HCT116 (cell line): ENCODE measurements at regions not wholly inside any gene's neighbourhood (a gene's known extent, or its start where the extent isn't known, plus 50 kb on each side); places are given as distances from the start of the nearest gene placed in this dataset.

ENCODE experiments used
- ATAC-seq: fragments of 200-7000 bp; cut with Tn5 transposase; 2 replicates; pipeline ENCODE4 v1.9.1; 2020; ENCODE audit warnings: mild to moderate bottlenecking, moderate library complexity
- BruUV-seq: library from RNA; stranded (reverse); fragments of 400-500 nt; replicated peaks from 2 replicates; lab custom pipeline; 2021; lab: Mats Ljungman, UMichigan
- CTCF ChIA-PET: fragments of 300-600 bp; sonication (Branson Sonifier 250); formaldehyde crosslinking; loops from one replicate; lab custom pipeline; 2021; ENCODE audit warnings: antibody characterized with exemption; lab: Charles Lee
- POLR2A ChIA-PET: fragments of 300-600, 350-600 bp; sonication (Branson Sonifier 250); formaldehyde crosslinking; loops from one replicate; lab custom pipeline; 2021; ENCODE audit warnings: antibody characterized with exemption; lab: Charles Lee
- RAD21 ChIA-PET, 2 experiments: fragments of 300-600 bp; sonication (Branson Sonifier 250); formaldehyde crosslinking; loops; one replicate each; lab custom pipeline; 2023; ENCODE audit warnings: low total read pairs in 2 of 2; ENCODE audit not compliant: uncharacterized antibody in 2 of 2, unreplicated experiment in 2 of 2, low non-redundant PET in 1 of 2; lab: Charles Lee
- DNase-seq: peaks from one replicate; pipeline ENCODE4 v3.0.0-alpha.2; 2010; ENCODE audit warnings: low read depth, low spot score
- H2AFZ ChIP-seq: fragments of 200-600 bp; shearing (Covaris generic), sonication (generic); 2 replicates; pipeline ENCODE4 v1.6.1; 2017; ENCODE audit warnings: low read depth, mixed run types, mixed read lengths, antibody characterized with exemption, low read length; ENCODE audit not compliant: poor library complexity, severe bottlenecking
- H3K27ac ChIP-seq: 2 replicates; pipeline ENCODE4 v1.5.1; 2012; ENCODE audit warnings: low read depth, low read length
- H3K27me3 ChIP-seq: fragments of 200-600 bp; sonication (generic); 2 replicates; pipeline ENCODE4 v1.6.1; 2016; ENCODE audit warnings: mixed run types, low read length, mixed read lengths; ENCODE audit not compliant: insufficient read depth
- H3K36me3 ChIP-seq, 2 experiments: fragments of 200-500 bp in 1 of 2; fragments of 200-600 bp in 1 of 2; sonication (Bioruptor generic) in 1 of 2; sonication (generic) in 1 of 2; 2 replicates each; pipeline versions ENCODE4 v1.5.1 to v1.6.1; 2014 to 2016; ENCODE audit warnings: low read length in 2 of 2, inconsistent platforms in 1 of 2, mixed read lengths in 1 of 2, mixed run types in 1 of 2; ENCODE audit not compliant: insufficient read depth in 2 of 2, control insufficient read depth in 1 of 2
- H3K4me1 ChIP-seq, 2 experiments: fragments of 200-600 bp in 1 of 2; sonication (generic) in 1 of 2; 2 replicates each; pipeline versions ENCODE4 v1.5.1 to v1.6.1; 2012 to 2017; ENCODE audit warnings: low read length in 2 of 2, inconsistent platforms in 1 of 2, mild to moderate bottlenecking in 1 of 2, mixed read lengths in 1 of 2, mixed run types in 1 of 2, moderate library complexity in 1 of 2; ENCODE audit not compliant: insufficient read depth in 2 of 2, control insufficient read depth in 1 of 2
- H3K4me2 ChIP-seq: fragments of 200-600 bp; sonication (generic); 2 replicates; pipeline ENCODE4 v1.6.1; 2017; ENCODE audit warnings: mixed run types, low read length, mixed read lengths
- H3K4me3 ChIP-seq, 2 experiments: fragments of 200-600 bp in 1 of 2; sonication (generic) in 1 of 2; replicated peaks in 1 of 2; 2 replicates each; pipeline ENCODE4 v1.5.1; 2011 to 2016; ENCODE audit warnings: low read length in 2 of 2, control low read depth in 1 of 2, low read depth in 1 of 2, mild to moderate bottlenecking in 1 of 2, mixed read lengths in 1 of 2, mixed run types in 1 of 2
- H3K79me2 ChIP-seq: fragments of 200-600 bp; sonication (generic); 2 replicates; pipeline ENCODE4 v1.6.1; 2017; ENCODE audit warnings: mild to moderate bottlenecking, mixed run types, low read length, moderate library complexity, mixed read lengths; ENCODE audit not compliant: insufficient read depth
- H3K9ac ChIP-seq: fragments of 200-600 bp; sonication (generic); 2 replicates; pipeline ENCODE4 v1.6.1; 2016; ENCODE audit warnings: low read length, mixed read lengths
- H3K9me2 ChIP-seq: fragments of 200-600 bp; sonication (generic), shearing (Covaris generic); 2 replicates; pipeline ENCODE4 v1.6.1; 2017; ENCODE audit warnings: mixed run types, mild to moderate bottlenecking, moderate library complexity; ENCODE audit not compliant: insufficient read depth
- H3K9me3 ChIP-seq, 2 experiments: fragments of 200-500 bp in 1 of 2; fragments of 200-600 bp in 1 of 2; sonication (Bioruptor generic) in 1 of 2; sonication (generic) in 1 of 2; 2 replicates each; pipeline ENCODE4 v1.6.1; 2014 to 2017; ENCODE audit warnings: low read length in 2 of 2, mixed read lengths in 2 of 2, inconsistent platforms in 1 of 2, low read depth in 1 of 2, mild to moderate bottlenecking in 1 of 2, mixed run types in 1 of 2, moderate library complexity in 1 of 2; ENCODE audit not compliant: control insufficient read depth in 1 of 2, insufficient read depth in 1 of 2
- H4K20me1 ChIP-seq: fragments of 200-600 bp; sonication (generic), shearing (Covaris generic); 2 replicates; pipeline ENCODE4 v1.6.1; 2017; ENCODE audit warnings: mixed run types, mild to moderate bottlenecking, moderate library complexity; ENCODE audit not compliant: insufficient read depth
- EGR1 ChIP-seq: IDR thresholded peaks from 2 replicates; pipeline ENCODE4 v1.6.1; 2012; ENCODE audit warnings: low read depth
- ELF1 ChIP-seq: IDR thresholded peaks from 2 replicates; pipeline ENCODE4 v1.6.1; 2012; ENCODE audit warnings: low read depth, borderline replicate concordance
- EZH2phosphoT487 ChIP-seq: fragments of 200-600 bp; IDR thresholded peaks from 2 replicates; pipeline ENCODE4 v1.6.1; 2018; ENCODE audit warnings: antibody characterized with exemption, borderline replicate concordance
- POLR2A ChIP-seq: IDR thresholded peaks from 2 replicates; pipeline ENCODE4 v1.7.0; 2011; ENCODE audit warnings: borderline replicate concordance; ENCODE audit not compliant: insufficient read depth, insufficient read length; ENCODE audit errors: extremely low read depth
- POLR2AphosphoS5 ChIP-seq: IDR thresholded peaks from 2 replicates; pipeline ENCODE4 v1.6.1; 2011; ENCODE audit warnings: mild to moderate bottlenecking, low read depth, low read length, moderate library complexity
- SP1 ChIP-seq: IDR thresholded peaks from 2 replicates; pipeline ENCODE4 v1.6.1; 2012; ENCODE audit warnings: low read depth
- YY1 ChIP-seq: IDR thresholded peaks from 2 replicates; pipeline ENCODE4 v1.6.1; 2011; ENCODE audit warnings: low read length, low read depth, moderate library complexity, mild to moderate bottlenecking; ENCODE audit not compliant: insufficient replicate concordance; ENCODE audit errors: extremely low read depth
- intact Hi-C: fragments of 100-400 bp; cut with micrococcal nuclease; formaldehyde crosslinking; loops from 2 replicates; pipeline ENCODE4 v1.10.0; 2022
- TF ChIP-seq, protein P1 (sequence below): IDR thresholded peaks from 2 replicates; pipeline ENCODE4 v1.6.1; 2012
- TF ChIP-seq, protein P2 (sequence below): IDR thresholded peaks from 2 replicates; pipeline ENCODE4 v1.6.1; 2012; ENCODE audit warnings: low read depth
- TF ChIP-seq, protein P3 (sequence below): IDR thresholded peaks from 2 replicates; pipeline ENCODE4 v1.6.1; 2011; ENCODE audit warnings: mild to moderate bottlenecking, low read length, moderate library complexity; ENCODE audit not compliant: insufficient replicate concordance; ENCODE audit errors: extremely low read depth

DNA sequence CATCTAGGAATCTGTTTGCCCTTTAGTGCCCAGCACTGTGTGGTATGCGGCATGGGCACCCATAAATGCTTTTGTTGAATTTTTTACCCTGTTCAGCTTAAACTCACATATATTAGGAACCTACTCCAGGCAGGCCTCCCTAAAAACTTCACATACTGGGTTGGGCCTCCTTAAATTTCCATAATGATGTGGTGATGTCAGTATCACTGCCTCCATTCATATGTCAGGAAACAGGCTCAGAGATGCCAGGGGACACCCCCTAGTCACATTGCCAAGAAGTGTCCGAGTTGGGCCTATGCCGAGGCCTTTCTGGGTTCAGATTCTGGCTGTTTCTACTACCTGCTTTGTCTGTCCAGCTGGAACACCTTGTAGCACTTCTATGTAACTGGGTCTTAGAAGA lies 55.7 kb upstream of the RUNX3 start:
- RAD21 ChIA-PET, result interaction anchor here in 1 of 2 experiments (0.6 kb wide), 1 partner anchor 33 kb away, joined by 3 read pairs; no protein-coding TSS in a partner anchor
- Histone ChIP-seq H3K27me3 (no peaks in the 10 kb centered on the region), H3K9ac (no peak overlapping the region), H3K36me3 (no peaks in the 10 kb centered on the region), H4K20me1 (no peaks in the 10 kb centered on the region), H2AFZ (no peak overlapping the region), H3K4me1 (no peaks in the 10 kb centered on the region), H3K4me3 (no peak overlapping the region), H3K27ac (no peak overlapping the region), H3K9me3 (no peaks in the 10 kb centered on the region)
- no peak for DNase-seq
- intact Hi-C loops, result no loop called here
- CTCF ChIA-PET, result no interaction called here
- BruUV-seq, result no TSS peak
- TF ChIP-seq POLR2A (no peak), YY1 (no peak), EGR1 (no peak), SP1 (no peak), ELF1 (no peak), EZH2phosphoT487 (no peak), POLR2AphosphoS5 (no peak)
- TF ChIP-seq, protein P1, sequence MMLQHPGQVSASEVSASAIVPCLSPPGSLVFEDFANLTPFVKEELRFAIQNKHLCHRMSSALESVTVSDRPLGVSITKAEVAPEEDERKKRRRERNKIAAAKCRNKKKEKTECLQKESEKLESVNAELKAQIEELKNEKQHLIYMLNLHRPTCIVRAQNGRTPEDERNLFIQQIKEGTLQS, result no peak
- TF ChIP-seq, protein P2, sequence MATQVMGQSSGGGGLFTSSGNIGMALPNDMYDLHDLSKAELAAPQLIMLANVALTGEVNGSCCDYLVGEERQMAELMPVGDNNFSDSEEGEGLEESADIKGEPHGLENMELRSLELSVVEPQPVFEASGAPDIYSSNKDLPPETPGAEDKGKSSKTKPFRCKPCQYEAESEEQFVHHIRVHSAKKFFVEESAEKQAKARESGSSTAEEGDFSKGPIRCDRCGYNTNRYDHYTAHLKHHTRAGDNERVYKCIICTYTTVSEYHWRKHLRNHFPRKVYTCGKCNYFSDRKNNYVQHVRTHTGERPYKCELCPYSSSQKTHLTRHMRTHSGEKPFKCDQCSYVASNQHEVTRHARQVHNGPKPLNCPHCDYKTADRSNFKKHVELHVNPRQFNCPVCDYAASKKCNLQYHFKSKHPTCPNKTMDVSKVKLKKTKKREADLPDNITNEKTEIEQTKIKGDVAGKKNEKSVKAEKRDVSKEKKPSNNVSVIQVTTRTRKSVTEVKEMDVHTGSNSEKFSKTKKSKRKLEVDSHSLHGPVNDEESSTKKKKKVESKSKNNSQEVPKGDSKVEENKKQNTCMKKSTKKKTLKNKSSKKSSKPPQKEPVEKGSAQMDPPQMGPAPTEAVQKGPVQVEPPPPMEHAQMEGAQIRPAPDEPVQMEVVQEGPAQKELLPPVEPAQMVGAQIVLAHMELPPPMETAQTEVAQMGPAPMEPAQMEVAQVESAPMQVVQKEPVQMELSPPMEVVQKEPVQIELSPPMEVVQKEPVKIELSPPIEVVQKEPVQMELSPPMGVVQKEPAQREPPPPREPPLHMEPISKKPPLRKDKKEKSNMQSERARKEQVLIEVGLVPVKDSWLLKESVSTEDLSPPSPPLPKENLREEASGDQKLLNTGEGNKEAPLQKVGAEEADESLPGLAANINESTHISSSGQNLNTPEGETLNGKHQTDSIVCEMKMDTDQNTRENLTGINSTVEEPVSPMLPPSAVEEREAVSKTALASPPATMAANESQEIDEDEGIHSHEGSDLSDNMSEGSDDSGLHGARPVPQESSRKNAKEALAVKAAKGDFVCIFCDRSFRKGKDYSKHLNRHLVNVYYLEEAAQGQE, result no peak
- TF ChIP-seq, protein P3, sequence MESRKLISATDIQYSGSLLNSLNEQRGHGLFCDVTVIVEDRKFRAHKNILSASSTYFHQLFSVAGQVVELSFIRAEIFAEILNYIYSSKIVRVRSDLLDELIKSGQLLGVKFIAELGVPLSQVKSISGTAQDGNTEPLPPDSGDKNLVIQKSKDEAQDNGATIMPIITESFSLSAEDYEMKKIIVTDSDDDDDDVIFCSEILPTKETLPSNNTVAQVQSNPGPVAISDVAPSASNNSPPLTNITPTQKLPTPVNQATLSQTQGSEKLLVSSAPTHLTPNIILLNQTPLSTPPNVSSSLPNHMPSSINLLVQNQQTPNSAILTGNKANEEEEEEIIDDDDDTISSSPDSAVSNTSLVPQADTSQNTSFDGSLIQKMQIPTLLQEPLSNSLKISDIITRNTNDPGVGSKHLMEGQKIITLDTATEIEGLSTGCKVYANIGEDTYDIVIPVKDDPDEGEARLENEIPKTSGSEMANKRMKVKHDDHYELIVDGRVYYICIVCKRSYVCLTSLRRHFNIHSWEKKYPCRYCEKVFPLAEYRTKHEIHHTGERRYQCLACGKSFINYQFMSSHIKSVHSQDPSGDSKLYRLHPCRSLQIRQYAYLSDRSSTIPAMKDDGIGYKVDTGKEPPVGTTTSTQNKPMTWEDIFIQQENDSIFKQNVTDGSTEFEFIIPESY, result no peak
- TF ChIP-seq, all 23 proteins: peak for 0
- POLR2A ChIA-PET, result no interaction called here
- Histone ChIP-seq H3K9me2 (no peaks in the 10 kb centered on the region), H3K4me2 (no peak overlapping the region), H3K79me2 (no peaks in the 10 kb centered on the region)
- ATAC-seq, result no peak
